Central memory CD8-positive, alpha-beta T cell (primary cell): ENCODE measurements at regions not wholly inside any gene's neighbourhood (a gene's known extent, or its start where the extent isn't known, plus 50 kb on each side); places are given as distances from the start of the nearest gene placed in this dataset.

Experiments used
- ATAC-seq: fragments of 150-1000 bp; cut with Tn5 transposase; replicated peaks from 2 replicates; pipeline ENCODE4 v1.10.0; 2022; ENCODE audit warnings: mild to moderate bottlenecking, moderate FRiP score, moderate number of reproducible peaks; ENCODE audit not compliant: poor library complexity, severe bottlenecking; ENCODE audit errors: extremely low read depth
- DNase-seq, 2 donors: peaks; one replicate each; pipeline ENCODE4 v3.0.0; 2021; ENCODE audit warnings: low spot score in 2 of 2
- H3K27ac Mint-ChIP-seq: one replicate; pipeline ENCODE4 v1.8.0; 2022; ENCODE audit warnings: low read depth, mild to moderate bottlenecking, moderate library complexity, mixed read lengths
- H3K27me3 Mint-ChIP-seq: one replicate; pipeline ENCODE4 v1.8.0; 2022; ENCODE audit warnings: mixed read lengths
- H3K36me3 Mint-ChIP-seq: one replicate; pipeline ENCODE4 v1.8.0; 2022; ENCODE audit warnings: mild to moderate bottlenecking, moderate library complexity, mixed read lengths; ENCODE audit not compliant: insufficient read depth
- H3K4me1 Mint-ChIP-seq: one replicate; pipeline ENCODE4 v1.8.0; 2022; ENCODE audit warnings: mixed read lengths
- H3K4me3 Mint-ChIP-seq: one replicate; pipeline ENCODE4 v1.8.0; 2022; ENCODE audit warnings: mild to moderate bottlenecking, moderate library complexity, mixed read lengths
- H3K9me3 Mint-ChIP-seq: one replicate; pipeline ENCODE4 v1.8.0; 2022; ENCODE audit warnings: mixed read lengths

DNA sequence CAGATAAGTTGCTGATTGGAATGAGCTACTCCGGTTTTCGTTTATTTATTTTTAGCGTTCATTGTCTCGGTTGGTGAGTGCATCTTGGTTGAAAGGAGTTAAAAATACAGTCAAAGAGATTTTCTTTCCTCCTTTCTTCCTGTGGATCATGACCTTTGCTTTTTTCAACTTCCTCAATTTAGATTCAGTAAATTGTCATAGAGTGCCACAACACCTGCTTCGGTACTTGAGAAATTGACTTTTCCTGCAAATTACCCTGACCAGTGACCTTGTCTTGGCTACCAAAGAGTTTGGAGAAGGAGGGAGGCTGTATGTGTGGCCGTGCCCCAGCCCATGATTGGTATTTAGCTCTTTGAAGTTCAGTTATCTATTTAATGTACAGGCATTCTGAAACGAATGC, 128.7 kb downstream of the FAM204A start:
- H3K9me3 Mint-ChIP-seq, result no peaks in the 10 kb centered on the region
- DNase-seq, result no peak
- H3K36me3 Mint-ChIP-seq, result peaks cover 1% of the 10 kb centered on the region
- peaks cover 49% of the 10 kb centered on the region for H3K27me3 Mint-ChIP-seq
- ATAC-seq, result no peak
- H3K4me3 Mint-ChIP-seq, result no peak overlapping the region
- H3K4me1 Mint-ChIP-seq, result no peaks in the 10 kb centered on the region
- H3K27ac Mint-ChIP-seq, result no peak overlapping the region

DNA sequence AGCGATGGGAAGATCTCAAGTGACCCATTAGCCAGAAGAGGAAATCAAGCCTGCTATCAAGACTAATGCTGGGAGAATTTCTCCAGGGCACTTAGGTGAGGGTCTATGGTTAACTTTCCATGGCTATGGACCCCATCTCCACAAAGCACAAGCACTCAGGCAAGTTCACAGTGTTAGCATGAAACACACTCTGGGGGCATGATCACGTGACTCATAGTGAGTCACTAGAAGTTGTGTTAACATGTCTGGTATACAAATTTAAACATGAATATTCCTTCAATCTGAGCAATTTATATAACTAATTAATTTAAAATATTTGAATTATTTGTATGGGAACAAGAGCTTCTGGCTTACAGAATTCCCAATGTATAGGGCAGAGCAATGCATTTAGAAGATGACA, 131.8 kb downstream of the FAM204A start:
- no peaks in the 10 kb centered on the region for H3K9me3 Mint-ChIP-seq
- no peaks in the 10 kb centered on the region for H3K4me1 Mint-ChIP-seq
- H3K4me3 Mint-ChIP-seq, result no peak overlapping the region
- ATAC-seq, result no peak
- H3K27me3 Mint-ChIP-seq, result peaks cover 40% of the 10 kb centered on the region
- DNase-seq, result no peak
- H3K27ac Mint-ChIP-seq, result no peak overlapping the region
- H3K36me3 Mint-ChIP-seq, result peaks cover 1% of the 10 kb centered on the region

DNA sequence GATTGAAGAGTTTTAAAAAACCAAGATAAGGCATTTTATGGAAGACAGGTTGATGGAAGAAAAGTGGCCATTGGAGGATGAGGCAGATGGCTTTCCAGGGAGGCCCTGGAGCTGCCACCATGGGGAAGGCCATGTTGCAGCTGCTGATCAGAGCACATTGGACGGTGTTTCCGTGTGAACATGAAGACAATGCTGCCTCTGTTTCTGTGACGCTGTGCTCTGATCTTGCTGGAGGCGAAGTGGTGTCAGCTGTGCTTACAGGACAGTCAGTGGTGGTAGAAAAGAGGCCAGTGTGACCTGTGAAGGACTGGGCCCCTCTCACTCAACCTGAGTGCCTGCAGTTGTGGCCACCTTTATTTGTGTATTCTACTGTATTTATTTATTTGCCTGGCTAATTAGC, 132.9 kb downstream of the FAM204A start:
- DNase-seq, result no peak
- ATAC-seq, result no peak
- Mint-ChIP-seq H3K27ac (no peak overlapping the region), H3K9me3 (no peaks in the 10 kb centered on the region), H3K4me1 (no peaks in the 10 kb centered on the region), H3K27me3 (peaks cover 50% of the 10 kb centered on the region), H3K4me3 (no peak overlapping the region), H3K36me3 (peaks cover under 1% of the 10 kb centered on the region)

GRCh38 chr10:118207470-118208007, 134.6 kb downstream of the FAM204A start:
- Mint-ChIP-seq H3K27ac (no peak overlapping the region), H3K4me3 (no peak overlapping the region), H3K36me3 (no peaks in the 10 kb centered on the region), H3K9me3 (no peaks in the 10 kb centered on the region), H3K4me1 (no peaks in the 10 kb centered on the region), H3K27me3 (peaks cover 52% of the 10 kb centered on the region)
- no peak for ATAC-seq
- DNase-seq, result no peak

GRCh38 chr10:118204292-118204943, 137.7 kb downstream of the FAM204A start:
- peaks cover 66% of the 10 kb centered on the region for H3K27me3 Mint-ChIP-seq

GRCh38 chr10:118203461-118203860, 138.7 kb downstream of the FAM204A start:
- no peak overlapping the region for H3K27ac Mint-ChIP-seq
- DNase-seq (no peak), ATAC-seq (no peak)
- peaks cover 57% of the 10 kb centered on the region for H3K27me3 Mint-ChIP-seq
- no peak overlapping the region for H3K4me3 Mint-ChIP-seq
- H3K9me3 Mint-ChIP-seq, result no peaks in the 10 kb centered on the region
- H3K36me3 Mint-ChIP-seq, result no peaks in the 10 kb centered on the region
- H3K4me1 Mint-ChIP-seq, result no peaks in the 10 kb centered on the region

More at GRCh38 chr10:118204292-118204943, 137.7 kb downstream of the FAM204A start:
- DNase-seq, result no peak
- Mint-ChIP-seq H3K4me3 (no peak overlapping the region), H3K27ac (no peak overlapping the region), H3K36me3 (no peaks in the 10 kb centered on the region), H3K4me1 (no peaks in the 10 kb centered on the region), H3K9me3 (no peaks in the 10 kb centered on the region)
- no peak for ATAC-seq

DNA sequence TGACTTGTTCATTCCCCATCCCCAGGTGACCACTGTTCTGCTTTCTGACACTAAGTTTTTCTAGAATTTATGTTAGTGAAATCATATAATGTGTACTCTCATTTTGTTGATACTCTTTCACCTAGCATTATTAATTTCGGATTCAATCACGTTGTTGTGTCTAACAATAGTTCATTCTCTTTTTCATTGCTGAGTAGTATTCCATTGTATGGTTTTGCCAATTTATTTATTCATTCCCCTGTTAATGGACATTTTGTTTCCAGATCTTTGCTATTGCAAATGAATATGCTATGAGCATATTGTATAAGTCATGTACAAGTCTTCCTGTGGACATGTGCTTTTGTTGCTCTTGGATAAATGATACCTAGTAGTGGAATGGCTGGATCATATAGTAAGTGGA, 146.4 kb downstream of the FAM204A start:
- Mint-ChIP-seq H3K27ac (no peak overlapping the region), H3K4me1 (no peaks in the 10 kb centered on the region), H3K27me3 (peaks cover 12% of the 10 kb centered on the region), H3K9me3 (peaks cover 6% of the 10 kb centered on the region), H3K4me3 (no peak overlapping the region), H3K36me3 (no peaks in the 10 kb centered on the region)
- ATAC-seq (no peak), DNase-seq (no peak)

DNA sequence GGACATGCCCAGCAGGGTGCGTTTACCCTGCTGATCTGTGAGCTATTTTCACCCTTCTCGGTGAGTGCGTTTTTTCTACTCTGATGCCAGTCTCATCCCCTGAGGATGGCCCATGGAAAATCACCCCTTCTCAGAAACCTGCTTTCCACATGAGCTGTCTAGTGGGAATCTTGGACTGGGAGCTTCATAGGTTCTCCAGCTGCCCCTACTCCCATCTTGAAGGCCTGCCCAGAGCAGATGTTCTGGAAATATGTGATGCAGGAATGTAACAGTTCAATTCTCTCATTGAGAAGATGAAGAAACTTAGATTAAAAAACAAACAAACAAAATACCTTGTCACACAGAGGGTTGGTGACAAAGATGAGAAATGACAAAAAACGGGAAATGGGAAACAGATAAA, 146.9 kb upstream of the RAB11FIP2 start:
- Mint-ChIP-seq H3K36me3 (no peaks in the 10 kb centered on the region), H3K4me1 (no peaks in the 10 kb centered on the region), H3K27ac (no peak overlapping the region), H3K4me3 (no peak overlapping the region), H3K9me3 (peaks cover 6% of the 10 kb centered on the region), H3K27me3 (peaks cover 18% of the 10 kb centered on the region)
- ATAC-seq (no peak), DNase-seq (no peak)

- ATAC-seq (no peak), DNase-seq (no peak)
- Mint-ChIP-seq H3K27ac (no peak overlapping the region), H3K9me3 (peaks cover 5% of the 10 kb centered on the region), H3K27me3 (peaks cover 7% of the 10 kb centered on the region), H3K4me3 (no peak overlapping the region), H3K4me1 (no peaks in the 10 kb centered on the region), H3K36me3 (no peaks in the 10 kb centered on the region)
These were observed 134.3 kb upstream of the RAB11FIP2 start for GRCh38 chr10:118181021-118181420.

DNA sequence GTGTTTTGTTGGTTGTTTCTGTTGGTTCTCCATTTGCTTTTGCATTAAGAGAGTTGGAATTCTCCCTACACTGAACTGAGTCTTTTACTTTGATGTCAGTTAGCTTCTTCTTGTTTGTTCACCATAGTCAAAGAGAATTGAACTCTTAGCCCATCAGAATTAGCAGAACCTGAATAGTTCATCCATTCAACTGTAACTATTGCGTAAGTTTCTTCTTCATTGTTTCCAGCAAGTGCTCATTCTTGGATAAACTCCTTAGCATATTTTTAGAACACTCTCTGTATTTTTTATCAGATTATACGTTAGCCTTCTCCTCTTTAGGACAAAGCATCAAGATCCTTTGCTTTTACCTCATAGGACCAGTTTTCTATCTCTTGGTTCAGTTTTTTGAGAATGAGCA, 128.4 kb upstream of the RAB11FIP2 start:
- no peak overlapping the region for H3K27ac Mint-ChIP-seq
- ATAC-seq, result no peak
- H3K36me3 Mint-ChIP-seq, result no peaks in the 10 kb centered on the region
- DNase-seq, result no peak
- no peaks in the 10 kb centered on the region for H3K4me1 Mint-ChIP-seq
- H3K27me3 Mint-ChIP-seq, result peaks cover 42% of the 10 kb centered on the region
- peaks cover 6% of the 10 kb centered on the region for H3K9me3 Mint-ChIP-seq
- no peak overlapping the region for H3K4me3 Mint-ChIP-seq

- no peak overlapping the region for H3K4me3 Mint-ChIP-seq
- ATAC-seq (no peak), DNase-seq (no peak)
- peaks cover 6% of the 10 kb centered on the region for H3K9me3 Mint-ChIP-seq
- no peaks in the 10 kb centered on the region for H3K36me3 Mint-ChIP-seq
- H3K27me3 Mint-ChIP-seq, result peaks cover 57% of the 10 kb centered on the region
- H3K4me1 Mint-ChIP-seq, result no peaks in the 10 kb centered on the region
- H3K27ac Mint-ChIP-seq, result no peak overlapping the region
These were observed 126.6 kb upstream of the RAB11FIP2 start for GRCh38 chr10:118173296-118173695.

DNA sequence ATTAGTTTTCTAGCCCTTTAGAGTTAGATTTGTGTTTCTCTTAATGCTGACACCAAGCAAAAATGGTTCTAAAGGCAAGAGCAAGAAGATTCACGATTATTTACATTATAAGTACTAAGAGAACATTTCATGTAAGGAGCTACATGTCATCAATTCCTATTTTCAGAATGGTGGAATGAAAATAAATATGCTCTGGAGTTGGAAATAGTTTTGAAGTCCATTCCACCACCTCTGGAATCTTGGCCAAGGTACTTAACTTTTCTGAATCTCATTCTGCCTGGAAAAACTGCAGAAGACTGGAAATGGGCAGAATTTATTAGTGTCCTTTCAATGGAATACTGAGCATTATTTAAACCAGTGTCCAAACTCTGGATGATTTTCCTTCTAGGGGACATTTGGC, 125.1 kb upstream of the RAB11FIP2 start:
- Mint-ChIP-seq H3K27me3 (peaks cover 68% of the 10 kb centered on the region), H3K9me3 (peaks cover 6% of the 10 kb centered on the region), H3K36me3 (no peaks in the 10 kb centered on the region), H3K27ac (no peak overlapping the region), H3K4me3 (no peak overlapping the region), H3K4me1 (no peaks in the 10 kb centered on the region)
- no peak for DNase-seq
- ATAC-seq, result no peak

GRCh38 chr10:118167056-118167700, 120.4 kb upstream of the RAB11FIP2 start:
- no peaks in the 10 kb centered on the region for H3K9me3 Mint-ChIP-seq
- no peak overlapping the region for H3K27ac Mint-ChIP-seq
- no peaks in the 10 kb centered on the region for H3K36me3 Mint-ChIP-seq
- peaks cover 52% of the 10 kb centered on the region for H3K27me3 Mint-ChIP-seq
- H3K4me3 Mint-ChIP-seq, result no peak overlapping the region
- H3K4me1 Mint-ChIP-seq, result no peaks in the 10 kb centered on the region
- no peak for ATAC-seq
- no peak for DNase-seq
